ENCODE measurements at regions not wholly inside any gene's neighbourhood (a gene's known extent, or its start where the extent isn't known, plus 50 kb on each side); places are given as distances from the start of the nearest gene placed in this dataset.

- WGBS (ENCODE audit: insufficient coverage, insufficient replicate concordance, low lambda C conversion rate, missing lambda C conversion rate), result 60% methylated on average over 8 of the region's 8 CpGs
- BruUV-seq (replicated peaks), result no TSS peak
- Histone ChIP-seq H3K4me3 (no peak overlapping the region), H3K79me2 (ENCODE audit: control insufficient read depth, insufficient read depth, low read length) (no peaks in the 10 kb centered on the region), H3K4me2 (ENCODE audit: control insufficient read depth, insufficient read depth) (no peak overlapping the region), H3K9ac (ENCODE audit: control insufficient read depth, insufficient read depth, low read length) (no peak overlapping the region), H3K36me3 (ENCODE audit: control insufficient read depth in 2 of 2, insufficient read depth in 2 of 2, low read length in 1 of 2) (no peaks in the 10 kb centered on the region), H3K4me1 (ENCODE audit: control insufficient read depth, insufficient read depth, low read length) (no peaks in the 10 kb centered on the region), H4K20me1 (ENCODE audit: control insufficient read depth, insufficient read depth) (no peaks in the 10 kb centered on the region), H3K27ac (ENCODE audit: control insufficient read depth, insufficient read depth) (no peak overlapping the region), H3K27me3 (replicated peaks in 1 of 2; ENCODE audit: control insufficient read depth in 2 of 2, insufficient read depth in 2 of 2, low read length in 1 of 2) (no peaks in the 10 kb centered on the region), H3K9me3 (replicated peaks; ENCODE audit: control insufficient read depth, insufficient read depth, low read length) (peaks cover 4% of the 10 kb centered on the region), H2AFZ (ENCODE audit: control insufficient read depth, low read depth, low read length) (no peak overlapping the region)
- ChIA-PET CTCF (interaction anchor here (1.0 to 3.6 kb wide), 21 partner anchors 9 to 230 kb away, joined by 3 to 15 read pairs (median 5); partner anchors contain the start of gene VEGFA), RAD21 (ENCODE audit: unreplicated experiment) (interaction anchor here (0.6 to 1.7 kb wide), 8 partner anchors 15 to 182 kb away, joined by 3 to 5 read pairs (median 3); partner anchors contain the start of gene VEGFA), POLR2A (interaction anchor here (1.0 kb wide), 1 partner anchor 182 kb away, joined by 4 read pairs; the partner anchor contains the start of gene VEGFA), SMC1A (ENCODE audit: uncharacterized antibody, unreplicated experiment) (interaction anchor here (1.2 to 2.6 kb wide), 4 partner anchors 30 to 178 kb away, joined by 3 to 8 read pairs (median 4); no protein-coding TSS in a partner anchor)
- no peak for DNase-seq (ENCODE audit: low read depth, low spot score)
- in situ Hi-C loops (cut with MboI) (no loop called here), intact Hi-C loops (cut with micrococcal nuclease; ENCODE audit: unreplicated experiment) (loop anchor here (2.0 to 5.0 kb wide), 2 partner anchors 49 to 180 kb away; partner anchors contain the start of gene VEGFA)
- FAIRE-seq, result no peak
- TF ChIP-seq ZNF24 (IDR thresholded peaks at IDR 0.05), result peak; percentile 58; the same call in 1 of the 2 replicates
- no peak for TF ChIP-seq NR2C2 (IDR thresholded peaks at IDR 0.05; ENCODE audit: borderline replicate concordance, control insufficient read depth, insufficient read length, low read depth)
- no peak for TF ChIP-seq NFIC (IDR thresholded peaks at IDR 0.05; ENCODE audit: low read depth, low read length)
- TF ChIP-seq RELA (IDR thresholded peaks at IDR 0.05; ENCODE audit: borderline replicate concordance, partially characterized antibody), result no peak
- ATAC-seq, result peak; percentile 54
These were observed 175.2 kb downstream of the MRPL14 start for GRCh38 chr6:43951756-43952675.
